ENCODE measurements at regions not wholly inside any gene's neighbourhood (a gene's known extent, or its start where the extent isn't known, plus 50 kb on each side); places are given as distances from the start of the nearest gene placed in this dataset.

GRCh38 chr2:240335061-240335460 lies 100.4 kb upstream of the GPC1 start:
- no peak overlapping the region for H3K4me3 ChIP-seq
- DNase-seq, result no peak
- H3K27me3 ChIP-seq, result no peaks in the 10 kb centered on the region
- peaks cover 3 to 8% of the 10 kb centered on the region in 2 donors for H3K4me1 ChIP-seq
- H3K36me3 ChIP-seq, result no peaks in the 10 kb centered on the region
- intact Hi-C loops (cut with DNase I; ENCODE audit: low total_unique reads), result no loop called here
- no peak overlapping the region for H3K27ac ChIP-seq
- no peak for TF ChIP-seq POLR2A (IDR thresholded peaks at IDR 0.05)
- no peak for TF ChIP-seq CTCF (IDR thresholded peaks at IDR 0.05 in 4 of 5, conservative IDR thresholded peaks at IDR 0.05 in 1 of 5)
- in situ Hi-C loops (cut with MboI; ENCODE audit: low sequenced_read_pairs in 4 of 4), result no loop called here
- H3K9me3 ChIP-seq, result no peaks in the 10 kb centered on the region
- ATAC-seq, result no peak

- Histone ChIP-seq H3K36me3 (no peaks in the 10 kb centered on the region), H3K27ac (no peak overlapping the region), H3K9me3 (no peaks in the 10 kb centered on the region), H3K4me1 (peaks cover 3 to 8% of the 10 kb centered on the region in 2 donors), H3K27me3 (no peaks in the 10 kb centered on the region), H3K4me3 (no peak overlapping the region)
- in situ Hi-C loops (cut with MboI; ENCODE audit: low sequenced_read_pairs in 4 of 4) (no loop called here), intact Hi-C loops (cut with DNase I; ENCODE audit: low total_unique reads) (no loop called here)
- DNase-seq (no peak), ATAC-seq (no peak)
- TF ChIP-seq CTCF (IDR thresholded peaks at IDR 0.05 in 4 of 5, conservative IDR thresholded peaks at IDR 0.05 in 1 of 5) (no peak), POLR2A (IDR thresholded peaks at IDR 0.05) (no peak)
These were observed 98.5 kb upstream of the GPC1 start for GRCh38 chr2:240336820-240337427.

- ATAC-seq, result no peak
- no peak for DNase-seq
- no peaks in the 10 kb centered on the region for H3K27me3 ChIP-seq
- H3K36me3 ChIP-seq, result no peaks in the 10 kb centered on the region
- peaks cover 3 to 8% of the 10 kb centered on the region in 2 donors for H3K4me1 ChIP-seq
- no peak overlapping the region for H3K4me3 ChIP-seq
- intact Hi-C loops (cut with DNase I; ENCODE audit: low total_unique reads) (no loop called here), in situ Hi-C loops (cut with MboI; ENCODE audit: low sequenced_read_pairs in 4 of 4) (no loop called here)
- no peak overlapping the region for H3K27ac ChIP-seq
- TF ChIP-seq CTCF (IDR thresholded peaks at IDR 0.05 in 4 of 5, conservative IDR thresholded peaks at IDR 0.05 in 1 of 5) (no peak), POLR2A (IDR thresholded peaks at IDR 0.05) (no peak)
- no peaks in the 10 kb centered on the region for H3K9me3 ChIP-seq
These were observed 97.2 kb upstream of the GPC1 start for GRCh38 chr2:240338274-240338673.

- no peaks in the 10 kb centered on the region for H3K4me1 ChIP-seq
- in situ Hi-C loops (cut with MboI; ENCODE audit: low sequenced_read_pairs in 4 of 4), result no loop called here
- H3K27me3 ChIP-seq, result no peaks in the 10 kb centered on the region
- ATAC-seq (no peak), DNase-seq (no peak)
- TF ChIP-seq CTCF (IDR thresholded peaks at IDR 0.05 in 4 of 5, conservative IDR thresholded peaks at IDR 0.05 in 1 of 5) (no peak), POLR2A (IDR thresholded peaks at IDR 0.05) (no peak)
- no peak overlapping the region for H3K27ac ChIP-seq
- no peak overlapping the region for H3K4me3 ChIP-seq
- intact Hi-C loops (cut with DNase I; ENCODE audit: low total_unique reads), result loop anchor here (5.0 kb wide), 1 partner anchor 107 kb away; no protein-coding TSS in a partner anchor
- H3K9me3 ChIP-seq, result no peaks in the 10 kb centered on the region
- no peaks in the 10 kb centered on the region for H3K36me3 ChIP-seq
These were observed 95.8 kb upstream of the GPC1 start for GRCh38 chr2:240339411-240340360.

Measured in gastrocnemius medialis (tissue), 4 donors.